Urinary bladder (tissue), 3 donors: ENCODE measurements at regions not wholly inside any gene's neighbourhood (a gene's known extent, or its start where the extent isn't known, plus 50 kb on each side); places are given as distances from the start of the nearest gene placed in this dataset.
A peak's percentile ranks its signal among the peaks of the same experiment; 100 is the strongest.

ENCODE experiments used
- DNase-seq: peaks from one replicate; pipeline ENCODE4 v3.0.0-alpha.2; 2015; ENCODE audit errors: extremely low spot score
- H3K27ac ChIP-seq: one replicate; pipeline ENCODE4 v1.5.1; 2013; ENCODE audit warnings: low read depth, mild to moderate bottlenecking, moderate library complexity
- H3K36me3 ChIP-seq: one replicate; pipeline ENCODE4 v1.6.1; 2013; ENCODE audit warnings: mild to moderate bottlenecking, moderate library complexity; ENCODE audit not compliant: insufficient read depth
- H3K4me1 ChIP-seq: one replicate; pipeline ENCODE4 v1.6.1; 2013; ENCODE audit warnings: mild to moderate bottlenecking, moderate library complexity; ENCODE audit not compliant: insufficient read depth
- H3K4me3 ChIP-seq: one replicate; pipeline ENCODE4 v1.5.1; 2013; ENCODE audit warnings: low read depth, low read length
- WGBS: extraction: QIAGEN DNeasy Blood & Tissue Kit; methylation state at CpG from one replicate; pipeline ENCODE4 v1.1.7; 2013; 5-methylcytosine and 5-hydroxymethylcytosine counted together
- donor health status: healthy with polysubstance abuse.
- donor health status: healthy.

DNA sequence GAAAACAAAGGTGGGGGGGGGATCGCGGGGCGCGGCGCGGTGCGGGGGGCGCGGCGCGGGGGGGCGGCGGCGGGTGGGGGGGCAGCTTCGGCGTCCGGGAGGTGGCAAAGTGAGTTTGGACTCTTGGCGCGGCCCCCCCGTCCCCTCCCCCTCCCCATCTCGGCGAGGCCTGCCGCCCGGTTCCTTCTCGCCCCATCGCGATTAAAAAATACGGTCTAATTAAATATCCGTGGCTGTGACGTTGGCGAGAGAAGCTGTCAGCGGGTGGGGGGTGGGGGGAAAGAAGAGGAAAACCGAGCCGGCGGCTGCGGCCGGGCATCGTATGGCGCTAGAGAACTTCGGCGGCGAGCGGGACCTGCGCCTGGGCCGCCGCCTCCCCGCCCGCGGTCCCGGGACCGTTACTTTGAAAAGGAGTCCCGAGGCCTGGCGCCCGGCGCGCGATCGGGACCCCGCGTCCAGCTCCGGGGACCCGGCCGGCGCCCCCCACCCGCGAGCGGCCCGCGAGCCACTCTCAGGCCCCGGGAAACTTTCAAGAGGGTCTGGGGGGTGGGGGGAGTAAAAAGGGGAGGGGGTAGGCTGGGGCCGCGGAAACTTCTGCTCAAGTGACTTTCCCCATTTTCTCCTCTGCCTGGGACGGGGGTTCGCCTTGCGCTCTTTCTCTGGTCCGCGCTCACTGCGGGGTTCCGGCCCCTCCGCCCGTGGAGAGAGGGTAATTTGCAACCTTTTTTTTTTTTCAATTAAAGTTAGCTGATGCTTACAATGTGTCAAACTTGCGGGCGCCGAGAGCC, 146.3 kb upstream of the ZNF536 start:
- Histone ChIP-seq H3K4me1 (peaks cover 2% of the 10 kb centered on the region), H3K36me3 (no peaks in the 10 kb centered on the region), H3K27ac (no peak overlapping the region), H3K4me3 (peak overlapping the region; percentile 76)
- no peak for DNase-seq
- WGBS: under 1% methylated on average over 84 of the region's 84 CpGs

DNA sequence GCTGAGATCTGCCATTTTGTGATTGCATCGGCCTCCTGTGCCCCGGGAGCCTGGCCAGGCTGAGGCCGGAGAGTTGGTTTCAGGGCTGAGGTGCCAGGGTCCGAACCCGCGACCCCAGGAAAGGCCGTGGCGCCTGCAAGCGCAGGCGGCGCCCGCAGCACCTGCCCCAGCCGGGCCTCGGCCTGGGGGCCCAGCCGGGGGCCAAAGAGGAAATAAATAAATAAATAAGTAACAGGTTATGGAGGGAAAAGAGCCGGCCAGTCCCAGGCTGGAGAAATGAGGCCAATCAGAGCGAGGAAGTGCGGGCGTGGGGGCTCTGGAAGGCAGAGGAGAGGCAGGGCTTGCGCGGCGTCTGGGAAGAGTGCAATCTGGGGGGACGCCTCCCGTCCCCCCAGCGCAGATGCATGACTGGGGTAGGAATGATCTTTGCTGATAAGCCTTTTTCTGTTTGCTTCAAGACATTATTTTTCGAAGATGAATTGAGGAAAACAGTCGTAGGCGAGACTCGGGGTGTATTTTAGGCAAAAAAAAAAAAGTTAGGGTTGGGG, 145.6 kb upstream of the ZNF536 start:
- no peaks in the 10 kb centered on the region for H3K36me3 ChIP-seq
- no peak for DNase-seq
- H3K27ac ChIP-seq: no peak overlapping the region
- WGBS: under 1% methylated on average over 29 of the region's 29 CpGs
- peak overlapping the region; percentile 76 for H3K4me3 ChIP-seq
- H3K4me1 ChIP-seq: peaks cover 2% of the 10 kb centered on the region

DNA sequence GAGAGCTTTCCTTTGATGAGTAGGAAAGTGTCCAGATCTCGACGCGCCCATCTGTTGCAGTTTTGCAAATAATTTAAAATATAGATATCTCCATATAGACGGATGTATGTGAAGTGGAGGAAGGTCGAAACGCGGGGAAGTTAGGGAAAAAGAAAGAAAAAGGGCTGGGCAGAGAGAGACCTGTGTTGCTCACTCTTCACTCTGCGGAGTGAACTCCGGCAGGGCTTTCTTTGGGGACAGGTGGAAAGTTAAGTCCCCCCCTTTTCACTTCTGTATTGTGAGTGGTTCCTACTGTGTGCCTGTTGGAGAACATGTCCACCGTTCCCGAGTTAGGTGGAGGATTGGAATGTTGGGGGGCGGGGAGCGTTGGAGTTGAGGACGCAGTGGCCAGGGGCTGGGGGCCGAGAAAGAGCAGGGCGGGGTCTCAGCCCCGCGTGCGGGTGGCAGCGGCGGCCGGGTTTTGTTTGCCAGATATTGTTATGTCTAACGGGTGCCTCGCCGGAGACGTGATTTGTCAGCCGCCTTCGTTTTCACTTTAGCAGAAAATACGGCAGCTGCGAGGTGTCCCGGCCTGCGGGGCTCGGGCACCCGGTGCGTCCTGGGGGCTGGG, 145.1 kb upstream of the ZNF536 start:
- Histone ChIP-seq H3K4me3 (peak overlapping the region; percentile 76), H3K36me3 (no peaks in the 10 kb centered on the region), H3K27ac (peak overlapping the region; percentile 75), H3K4me1 (peaks cover 2% of the 10 kb centered on the region)
- no peak for DNase-seq
- WGBS: under 1% methylated on average over 35 of the region's 35 CpGs

DNA sequence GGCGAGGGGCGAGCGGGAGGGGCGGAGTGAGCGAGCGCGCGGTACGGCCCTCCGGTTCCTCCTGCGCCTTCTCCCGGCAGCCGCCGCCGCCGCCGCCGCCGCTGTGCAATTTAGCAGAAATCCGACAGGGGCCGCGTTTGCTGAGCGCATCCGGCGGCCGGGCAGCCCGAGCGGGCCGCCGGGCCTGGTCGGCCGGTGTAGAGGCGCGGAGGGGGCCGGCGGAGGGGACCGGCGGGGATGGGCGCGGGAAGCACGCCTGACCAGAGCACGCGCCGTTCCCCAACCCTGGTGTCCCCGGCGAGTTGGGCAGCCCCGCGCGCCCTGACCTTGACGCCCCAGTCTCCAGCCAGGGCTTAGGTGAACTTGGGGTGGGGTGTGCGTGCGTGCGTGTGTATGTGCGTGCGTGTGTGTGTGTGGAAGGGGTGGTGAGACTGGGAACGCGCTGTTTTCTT, 144.5 kb upstream of the ZNF536 start:
- Histone ChIP-seq H3K27ac (peak overlapping the region; percentile 64), H3K36me3 (no peaks in the 10 kb centered on the region), H3K4me3 (peak overlapping the region; percentile 76), H3K4me1 (peaks cover 2% of the 10 kb centered on the region)
- DNase-seq: no peak
- under 1% methylated on average over 56 of the region's 57 CpGs for WGBS

DNA sequence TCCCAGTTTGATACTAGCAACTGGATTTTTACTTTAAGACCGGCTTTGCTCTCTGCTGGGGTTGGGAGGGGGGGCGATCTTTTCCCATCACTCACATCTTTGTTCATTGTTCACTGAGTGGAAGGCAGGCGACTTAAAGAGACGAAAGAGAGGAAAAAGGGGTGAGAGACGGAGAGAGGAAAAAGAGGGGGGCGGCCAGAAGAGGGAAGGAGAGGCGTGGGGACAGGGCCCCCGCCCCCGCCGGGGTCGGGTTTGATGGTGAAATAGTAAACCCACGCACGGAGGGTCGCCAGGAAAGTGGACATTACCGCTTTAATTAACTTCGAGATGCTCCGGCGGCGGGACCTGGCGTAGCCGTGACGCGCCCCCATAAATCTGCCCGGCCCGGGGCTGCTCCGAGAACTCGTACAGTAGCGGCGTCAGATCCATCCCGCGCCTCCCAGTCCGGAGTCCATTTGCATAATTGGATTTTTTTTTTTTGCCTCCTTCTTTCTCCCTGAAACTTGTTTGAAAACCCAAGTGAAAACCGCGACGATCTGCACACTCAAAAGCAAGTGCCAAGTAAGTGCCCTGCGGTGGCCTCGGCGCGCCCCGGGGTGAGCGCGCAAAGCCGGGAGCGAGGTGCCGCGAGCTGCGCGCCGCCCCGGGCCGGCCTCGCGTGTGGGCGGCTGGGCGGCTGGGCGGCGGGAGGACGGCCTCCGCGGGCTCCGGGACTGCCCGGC, 143.9 kb upstream of the ZNF536 start:
- H3K36me3 ChIP-seq: no peaks in the 10 kb centered on the region
- under 1% methylated on average over 62 of the region's 62 CpGs for WGBS
- no peak for DNase-seq
- H3K27ac ChIP-seq: peak overlapping the region; percentile 85
- H3K4me3 ChIP-seq: peak overlapping the region; percentile 76
- peaks cover 2% of the 10 kb centered on the region for H3K4me1 ChIP-seq

DNA sequence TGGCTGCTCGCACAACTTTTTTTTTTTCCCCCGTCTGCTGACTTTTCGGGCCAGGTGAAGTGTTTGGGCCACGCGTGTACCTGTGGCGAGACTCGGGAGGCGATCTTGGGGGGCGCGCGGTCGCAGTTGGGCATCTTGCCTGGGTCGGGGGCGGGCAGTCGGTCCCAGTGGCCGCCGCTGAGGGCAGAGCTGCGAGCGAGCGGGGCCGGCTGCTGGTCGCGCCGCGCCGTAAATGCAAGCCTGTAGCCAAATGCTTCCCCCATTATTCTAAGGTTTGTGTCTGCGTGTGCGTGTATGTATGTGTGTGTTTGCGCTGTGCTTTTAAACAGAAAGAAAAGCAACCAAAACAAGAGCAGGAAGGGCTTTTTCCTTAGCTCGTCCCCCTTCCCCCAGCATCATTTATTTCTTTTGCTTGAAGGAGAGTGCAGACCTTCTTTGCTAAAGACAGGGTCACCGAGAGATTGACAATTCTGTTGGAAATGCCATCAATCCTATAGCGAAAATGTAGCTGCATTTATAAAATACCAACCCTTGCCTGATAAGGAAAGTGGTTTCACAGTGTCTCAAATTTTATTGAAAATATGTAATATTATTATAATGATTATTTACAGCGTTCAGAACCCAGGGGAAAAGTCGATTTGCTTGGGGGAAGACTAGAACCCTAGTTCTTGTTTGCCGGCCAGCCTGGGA, 143.2 kb upstream of the ZNF536 start:
- Histone ChIP-seq H3K4me1 (peaks cover 2% of the 10 kb centered on the region), H3K27ac (peak overlapping the region; percentile 85), H3K36me3 (no peaks in the 10 kb centered on the region), H3K4me3 (peak overlapping the region; percentile 76)
- no peak for DNase-seq
- WGBS: 4% methylated on average over 35 of the region's 35 CpGs

DNA sequence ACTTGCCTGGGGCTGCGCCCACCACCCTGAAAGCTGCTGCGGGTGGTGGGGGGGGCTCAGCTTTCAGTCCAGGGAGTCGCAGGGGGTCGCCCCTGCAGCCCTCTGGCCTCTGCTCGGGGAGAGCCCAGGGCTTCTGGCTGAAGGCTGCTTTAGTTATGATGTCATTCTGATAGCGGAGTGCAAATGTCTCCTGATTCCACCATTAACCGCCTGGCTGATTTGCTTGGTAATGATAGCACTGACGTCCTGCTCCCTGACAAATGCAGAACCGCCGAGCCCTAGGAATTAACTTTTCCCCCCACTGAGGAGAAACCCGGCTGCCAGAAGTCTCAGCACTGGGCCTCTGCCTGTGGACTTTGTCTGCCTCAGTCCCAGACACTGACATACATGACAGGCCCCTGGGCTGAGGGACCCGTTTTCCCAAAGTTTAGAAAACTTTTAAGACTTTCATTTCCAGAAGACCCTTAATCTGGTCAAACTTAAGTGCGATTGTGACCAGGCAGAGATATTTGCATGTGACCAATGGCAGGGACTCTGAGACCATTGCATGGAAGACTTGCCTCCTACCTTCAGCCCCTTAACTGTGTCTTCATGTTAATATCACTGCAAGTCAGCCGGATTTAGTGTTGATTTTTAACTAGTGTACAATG, 142.5 kb upstream of the ZNF536 start:
- 29% methylated on average over 14 of the region's 14 CpGs for WGBS
- Histone ChIP-seq H3K4me1 (peaks cover 2% of the 10 kb centered on the region), H3K36me3 (no peaks in the 10 kb centered on the region), H3K4me3 (peak overlapping the region; percentile 76), H3K27ac (peak overlapping the region; percentile 48)
- DNase-seq: no peak

DNA sequence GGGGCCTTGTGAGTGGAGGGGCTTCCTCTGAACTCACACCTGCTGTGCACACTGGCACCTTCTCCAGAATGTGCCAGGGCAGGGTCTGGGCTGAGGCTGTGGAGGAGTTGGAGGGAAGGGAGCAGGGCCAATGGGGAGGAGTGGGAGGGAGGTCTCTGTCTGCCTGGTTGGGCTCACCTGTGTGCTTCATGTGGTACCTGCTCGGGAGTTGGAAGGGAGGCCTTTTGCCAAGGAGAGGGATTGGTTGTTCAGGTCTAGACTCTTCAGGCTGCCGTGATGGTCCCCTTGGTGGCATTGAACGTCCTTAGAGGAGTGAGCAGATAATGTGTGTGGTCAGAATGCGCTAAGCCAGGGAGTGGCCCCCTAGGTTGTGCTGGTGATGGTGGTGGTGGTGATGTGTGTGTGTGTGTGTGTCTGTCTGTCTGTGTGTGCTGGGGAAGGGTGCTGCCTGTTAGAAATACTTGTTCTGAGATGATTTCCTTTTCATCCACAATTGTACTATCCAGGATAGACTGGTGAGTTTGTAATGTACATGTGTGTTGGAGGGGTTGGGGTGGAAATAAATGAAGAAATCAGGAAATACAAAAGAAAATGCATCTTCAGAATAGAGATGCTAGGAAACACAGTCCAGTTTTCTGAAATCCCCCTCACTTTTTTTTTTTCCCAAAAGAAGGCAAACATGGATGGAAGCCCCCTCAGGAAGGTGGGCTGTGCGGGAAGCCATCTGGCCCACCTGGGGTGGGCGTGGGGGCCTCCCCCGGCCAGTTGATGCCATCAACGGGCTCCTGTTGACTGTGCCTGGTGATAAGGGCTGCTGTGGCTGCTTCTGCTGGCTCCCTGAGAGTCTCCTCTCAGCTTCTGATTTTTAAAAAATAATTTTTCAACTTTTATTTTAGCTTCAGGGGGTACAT, 140.5 kb upstream of the ZNF536 start:
- Histone ChIP-seq H3K36me3 (no peaks in the 10 kb centered on the region), H3K4me3 (no peak overlapping the region), H3K4me1 (peaks cover 2% of the 10 kb centered on the region), H3K27ac (no peak overlapping the region)
- DNase-seq: no peak
- 64% methylated on average over 8 of the region's 8 CpGs for WGBS

DNA sequence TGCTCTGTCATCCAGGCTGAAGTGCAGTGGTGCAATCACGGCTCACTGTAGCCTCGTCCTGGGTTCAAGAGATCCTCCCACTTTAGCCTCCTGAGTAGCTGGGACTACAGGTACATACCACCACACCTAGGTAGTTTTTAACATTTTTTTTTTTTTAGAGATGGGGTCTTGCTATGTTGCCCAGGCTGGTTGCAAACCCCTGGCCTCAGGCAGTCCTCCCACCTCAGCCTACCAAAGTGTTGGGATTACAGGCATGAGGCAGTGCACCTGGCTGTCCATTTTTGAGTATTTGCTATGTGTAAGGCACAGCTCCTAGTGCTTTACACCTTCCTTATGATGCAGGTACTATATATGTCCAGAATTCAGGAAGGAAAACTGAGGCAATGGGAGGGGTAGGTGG, 138.8 kb upstream of the ZNF536 start:
- 80% methylated on average over 2 of the region's 2 CpGs for WGBS
- H3K36me3 ChIP-seq: no peaks in the 10 kb centered on the region
- H3K4me1 ChIP-seq: peaks cover under 1% of the 10 kb centered on the region
- DNase-seq: no peak
- no peak overlapping the region for H3K4me3 ChIP-seq
- H3K27ac ChIP-seq: no peak overlapping the region

DNA sequence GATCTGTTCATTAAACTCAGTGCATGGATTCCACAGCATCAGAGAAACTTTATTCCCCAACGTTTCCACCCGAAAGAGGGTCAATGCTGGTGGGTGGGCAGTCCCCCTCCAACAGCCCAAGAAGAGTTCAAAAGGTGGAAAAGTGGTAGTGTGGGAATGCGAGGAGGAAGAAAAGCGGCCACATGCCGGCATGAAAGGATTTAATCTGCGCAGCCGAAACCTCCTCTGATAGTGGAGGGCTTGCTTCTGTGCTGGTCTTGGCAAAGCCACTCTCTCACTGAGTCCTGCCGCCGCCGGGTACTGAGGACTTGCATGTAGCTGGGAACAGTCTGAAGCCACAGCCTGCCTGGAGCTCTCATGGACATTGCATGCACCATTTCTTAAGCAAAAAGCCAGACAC, 136.2 kb upstream of the ZNF536 start:
- H3K36me3 ChIP-seq: no peaks in the 10 kb centered on the region
- peak overlapping the region; percentile 61 for H3K27ac ChIP-seq
- whole genome bisulfite sequencing: 12% methylated on average over 10 of the region's 10 CpGs
- H3K4me3 ChIP-seq: peak overlapping the region; percentile 16
- no peaks in the 10 kb centered on the region for H3K4me1 ChIP-seq
- no peak for DNase-seq

DNA sequence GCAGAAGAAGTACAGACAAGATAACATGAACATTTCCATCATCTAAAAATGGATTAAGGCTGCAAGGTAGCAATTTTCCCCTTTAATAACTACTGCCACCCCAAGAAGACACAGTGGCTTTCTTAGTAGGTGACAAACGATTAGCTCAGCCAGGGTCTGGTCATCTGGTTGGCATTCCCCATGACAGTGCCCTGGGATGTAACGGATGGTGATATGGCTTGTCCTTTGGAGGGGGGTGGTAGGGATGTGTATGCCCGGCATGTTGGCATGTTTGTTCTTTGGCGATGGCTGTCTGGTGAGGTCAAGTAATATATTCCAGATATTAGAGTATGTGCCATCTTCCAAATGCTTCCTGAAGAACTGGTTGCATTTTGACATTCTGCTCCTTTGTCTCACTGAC, 135.6 kb upstream of the ZNF536 start:
- DNase-seq: no peak
- 80% methylated on average over 4 of the region's 4 CpGs for WGBS
- H3K36me3 ChIP-seq: no peaks in the 10 kb centered on the region
- H3K4me3 ChIP-seq: no peak overlapping the region
- H3K27ac ChIP-seq: no peak overlapping the region
- no peaks in the 10 kb centered on the region for H3K4me1 ChIP-seq

DNA sequence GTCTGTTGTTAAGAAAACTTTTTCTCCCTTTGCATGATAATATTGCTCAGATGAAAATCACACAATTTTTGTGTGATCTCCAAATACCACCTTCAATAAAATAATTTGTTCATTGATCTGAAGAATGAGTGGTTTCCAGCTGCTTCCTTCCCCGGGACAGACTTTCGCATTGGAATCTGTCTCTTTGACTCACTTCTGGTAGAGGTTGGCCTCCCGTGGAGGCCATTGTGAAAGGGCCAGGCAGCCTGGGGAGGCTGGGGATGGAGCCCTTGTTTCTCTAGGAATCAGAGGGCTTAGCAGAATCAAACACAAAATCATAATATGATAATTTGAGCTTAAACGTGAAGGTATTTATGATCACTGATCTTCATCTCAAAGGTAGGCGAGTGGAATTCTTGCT, 135.0 kb upstream of the ZNF536 start:
- Histone ChIP-seq H3K36me3 (no peaks in the 10 kb centered on the region), H3K27ac (no peak overlapping the region), H3K4me1 (no peaks in the 10 kb centered on the region), H3K4me3 (no peak overlapping the region)
- WGBS: 75% methylated on average over 5 of the region's 5 CpGs
- no peak for DNase-seq
